Type B pancreatic cell (in vitro differentiated cells): ENCODE measurements at regions not wholly inside any gene's neighbourhood (a gene's known extent, or its start where the extent isn't known, plus 50 kb on each side); places are given as distances from the start of the nearest gene placed in this dataset.

ENCODE experiments used
- DNase-seq: peaks from one replicate; pipeline ENCODE4 v3.0.0; 2021; ENCODE audit warnings: mixed read lengths; ENCODE audit not compliant: unreplicated experiment; ENCODE audit errors: extremely low spot score
- H3K27ac Mint-ChIP-seq: 2 replicates; pipeline ENCODE4 v1.8.0; 2021; ENCODE audit warnings: mild to moderate bottlenecking, mixed read lengths
- H3K27me3 Mint-ChIP-seq: 2 replicates; pipeline ENCODE4 v1.8.0; 2021; ENCODE audit warnings: mixed read lengths
- H3K36me3 Mint-ChIP-seq: 2 replicates; pipeline ENCODE4 v1.8.0; 2021; ENCODE audit warnings: mixed read lengths
- H3K4me1 Mint-ChIP-seq: one replicate; pipeline ENCODE4 v1.8.0; 2021; ENCODE audit warnings: mixed read lengths; ENCODE audit not compliant: unreplicated experiment
- H3K4me3 Mint-ChIP-seq: 2 replicates; pipeline ENCODE4 v1.8.0; 2021; ENCODE audit warnings: mild to moderate bottlenecking, mixed read lengths
- H3K9me3 Mint-ChIP-seq: 2 replicates; pipeline ENCODE4 v1.8.0; 2021; ENCODE audit warnings: mixed read lengths
- CTCF ChIP-seq: fragments of 200-600 bp; sonication (generic); conservative IDR thresholded peaks from 2 replicates; pipeline ENCODE4 v1.5.0; 2021; ENCODE audit warnings: antibody characterized with exemption, mild to moderate bottlenecking

- no peak for DNase-seq
- no peak for TF ChIP-seq CTCF
These were observed 482.0 kb downstream of the BCL11A start for GRCh38 chr2:60071490-60071831.

GRCh38 chr2:60070736-60071489 is 482.5 kb downstream of the BCL11A start:
- no peak for DNase-seq
- H3K4me3 Mint-ChIP-seq: no peak overlapping the region
- H3K36me3 Mint-ChIP-seq: no peaks in the 10 kb centered on the region
- no peak for TF ChIP-seq CTCF
- peaks cover 14% of the 10 kb centered on the region for H3K27me3 Mint-ChIP-seq
- H3K4me1 Mint-ChIP-seq: peaks cover 36% of the 10 kb centered on the region
- H3K27ac Mint-ChIP-seq: no peak overlapping the region
- H3K9me3 Mint-ChIP-seq: no peaks in the 10 kb centered on the region

More at GRCh38 chr2:60071490-60071831, 482.0 kb downstream of the BCL11A start:
- Mint-ChIP-seq H3K9me3 (no peaks in the 10 kb centered on the region), H3K27ac (no peak overlapping the region), H3K4me1 (peaks cover 36% of the 10 kb centered on the region), H3K27me3 (peaks cover 14% of the 10 kb centered on the region), H3K36me3 (no peaks in the 10 kb centered on the region), H3K4me3 (no peak overlapping the region)

- peaks cover 13% of the 10 kb centered on the region for H3K27me3 Mint-ChIP-seq
- no peaks in the 10 kb centered on the region for H3K9me3 Mint-ChIP-seq
- no peak overlapping the region for H3K27ac Mint-ChIP-seq
- DNase-seq: no peak
- no peaks in the 10 kb centered on the region for H3K36me3 Mint-ChIP-seq
- H3K4me3 Mint-ChIP-seq: no peak overlapping the region
- H3K4me1 Mint-ChIP-seq: peaks cover 32% of the 10 kb centered on the region
- no peak for TF ChIP-seq CTCF
These were observed 483.3 kb downstream of the BCL11A start for GRCh38 chr2:60070196-60070595.

- Mint-ChIP-seq H3K4me3 (no peak overlapping the region), H3K27ac (no peak overlapping the region), H3K4me1 (peaks cover 38% of the 10 kb centered on the region), H3K27me3 (peaks cover 10% of the 10 kb centered on the region), H3K36me3 (no peaks in the 10 kb centered on the region), H3K9me3 (no peaks in the 10 kb centered on the region)
- DNase-seq: no peak
- TF ChIP-seq CTCF: no peak
These were observed 484.7 kb downstream of the BCL11A start for GRCh38 chr2:60068755-60069154.

GRCh38 chr2:60067006-60067405 is 486.4 kb downstream of the BCL11A start:
- Mint-ChIP-seq H3K4me1 (peaks cover 38% of the 10 kb centered on the region), H3K9me3 (no peaks in the 10 kb centered on the region), H3K36me3 (no peaks in the 10 kb centered on the region), H3K27me3 (peaks cover 9% of the 10 kb centered on the region), H3K4me3 (no peak overlapping the region), H3K27ac (no peak overlapping the region)
- DNase-seq: no peak
- TF ChIP-seq CTCF: no peak
